GM23338 (cell line): ENCODE measurements at regions not wholly inside any gene's neighbourhood (a gene's known extent, or its start where the extent isn't known, plus 50 kb on each side); places are given as distances from the start of the nearest gene placed in this dataset.

ENCODE experiments used
- ATAC-seq: fragments of 200-7000 bp; cut with Tn5 transposase; 3 replicates; pipeline ENCODE4 v1.9.1; 2020
- DNase-seq: peaks from one replicate; pipeline ENCODE4 v3.0.0-alpha.2; 2015; ENCODE audit warnings: low spot score
- H2AFZ ChIP-seq: fragments of 200-600 bp; sonication (generic); 2 replicates; pipeline ENCODE4 v1.8.0; 2016; ENCODE audit warnings: antibody characterized with exemption, mild to moderate bottlenecking, moderate library complexity
- H3F3A ChIP-seq: fragments of 200-600 bp; sonication (generic); replicated peaks from 2 replicates; pipeline ENCODE4 v1.8.0; 2017; ENCODE audit warnings: antibody characterized with exemption, mixed run types, low read depth
- H3K27ac ChIP-seq: fragments of 200-600 bp; sonication (generic); 2 replicates; pipeline ENCODE4 v1.6.1; 2016; ENCODE audit warnings: low read depth
- H3K27me3 ChIP-seq: fragments of 200-600 bp; sonication (generic); 2 replicates; pipeline ENCODE4 v1.8.0; 2016; ENCODE audit warnings: mild to moderate bottlenecking, mixed run types, moderate library complexity; ENCODE audit not compliant: insufficient read depth
- H3K36me3 ChIP-seq: fragments of 200-600 bp; sonication (generic); 2 replicates; pipeline ENCODE4 v1.8.0; 2016; ENCODE audit warnings: mild to moderate bottlenecking; ENCODE audit not compliant: insufficient read depth
- H3K4me1 ChIP-seq: fragments of 200-600 bp; sonication (generic); 2 replicates; pipeline ENCODE4 v1.8.0; 2016; ENCODE audit warnings: mild to moderate bottlenecking, moderate library complexity; ENCODE audit not compliant: insufficient read depth
- H3K4me2 ChIP-seq: fragments of 200-600 bp; sonication (generic); 2 replicates; pipeline ENCODE4 v1.7.1; 2017; ENCODE audit warnings: mixed run types
- H3K4me3 ChIP-seq: fragments of 200-600 bp; sonication (generic); 2 replicates; pipeline ENCODE4 v1.6.1; 2016; ENCODE audit warnings: mixed run types
- H3K79me2 ChIP-seq: fragments of 200-600 bp; sonication (generic); replicated peaks from 2 replicates; pipeline ENCODE4 v1.8.0; 2017; ENCODE audit warnings: mild to moderate bottlenecking; ENCODE audit not compliant: insufficient read depth
- H3K9me2 ChIP-seq: fragments of 200-600 bp; sonication (generic); 2 replicates; pipeline ENCODE4 v1.8.0; 2017; ENCODE audit not compliant: insufficient read depth
- H4K20me1 ChIP-seq: fragments of 200-600 bp; sonication (generic); replicated peaks from 2 replicates; pipeline ENCODE4 v1.8.0; 2017; ENCODE audit warnings: mild to moderate bottlenecking; ENCODE audit not compliant: insufficient read depth
- H3K27ac Mint-ChIP-seq: 2 replicates; pipeline ENCODE4 v1.8.0; 2020; ENCODE audit warnings: inconsistent platforms, mild to moderate bottlenecking, moderate library complexity, mixed read lengths
- H3K27me3 Mint-ChIP-seq: 3 replicates; pipeline ENCODE4 v1.8.0; 2022; ENCODE audit warnings: low read depth, mild to moderate bottlenecking, moderate library complexity, mixed read lengths, inconsistent platforms; ENCODE audit not compliant: insufficient read depth, poor library complexity
- H3K36me3 Mint-ChIP-seq: 3 replicates; pipeline ENCODE4 v1.8.0; 2021; ENCODE audit warnings: low read depth, mild to moderate bottlenecking, inconsistent platforms, moderate library complexity, mixed read lengths
- H3K4me1 Mint-ChIP-seq: 3 replicates; pipeline ENCODE4 v1.8.0; 2020; ENCODE audit warnings: mild to moderate bottlenecking, inconsistent platforms, mixed read lengths
- H3K4me3 Mint-ChIP-seq: 3 replicates; pipeline ENCODE4 v1.8.0; 2021; ENCODE audit warnings: moderate library complexity, mild to moderate bottlenecking, inconsistent platforms, mixed read lengths
- H3K9me3 Mint-ChIP-seq: 3 replicates; pipeline ENCODE4 v1.8.0; 2020; ENCODE audit warnings: moderate library complexity, mild to moderate bottlenecking, inconsistent platforms, mixed read lengths
- EZH2 ChIP-seq: fragments of 200-600 bp; sonication (generic); IDR thresholded peaks from one replicate; pipeline ENCODE4 v1.8.0; 2017; ENCODE audit warnings: antibody characterized with exemption, mild to moderate bottlenecking, low read depth; ENCODE audit not compliant: unreplicated experiment
- EZH2phosphoT487 ChIP-seq: fragments of 200-600 bp; sonication (generic); IDR thresholded peaks from one replicate; pipeline ENCODE4 v1.8.1; 2018; ENCODE audit warnings: antibody characterized with exemption; ENCODE audit not compliant: unreplicated experiment
- JUNB ChIP-seq: IDR thresholded peaks from one replicate; pipeline ENCODE4 v1.6.1; 2016; ENCODE audit warnings: antibody characterized with exemption; ENCODE audit not compliant: unreplicated experiment
- NANOG ChIP-seq: IDR thresholded peaks from 2 replicates; pipeline ENCODE4 v1.6.1; 2016; ENCODE audit warnings: antibody characterized with exemption, borderline replicate concordance
- STAT1 ChIP-seq: IDR thresholded peaks from one replicate; pipeline ENCODE4 v1.6.1; 2016; ENCODE audit warnings: antibody characterized with exemption; ENCODE audit not compliant: unreplicated experiment
- ZNF114 ChIP-seq: fragments of 250-450 bp; sonication (Bioruptor Pico); IDR thresholded peaks from 2 replicates; pipeline ENCODE4 v1.5.0; 2020; ENCODE audit warnings: mild to moderate bottlenecking, moderate library complexity
- ZNF331 ChIP-seq: fragments of 250-450 bp; sonication (Bioruptor Pico); IDR thresholded peaks from 2 replicates; pipeline ENCODE4 v1.5.0; 2020; ENCODE audit warnings: low read depth, mild to moderate bottlenecking, moderate library complexity
- TF ChIP-seq, protein P1 (sequence below), 2 experiments: fragments of 200-600 bp in 1 of 2; sonication (generic) in 1 of 2; conservative IDR thresholded peaks; 2 replicates each; pipeline versions ENCODE4 v1.5.1 to v1.6.1; 2016 to 2017; ENCODE audit warnings: antibody characterized with exemption in 2 of 2, low read depth in 2 of 2, mild to moderate bottlenecking in 2 of 2, moderate library complexity in 1 of 2
- TF ChIP-seq, protein P2 (sequence below): fragments of 250-450 bp; sonication (Bioruptor Pico); IDR thresholded peaks from 2 replicates; pipeline ENCODE4 v1.5.0; 2020; ENCODE audit warnings: mild to moderate bottlenecking, moderate library complexity
- TF ChIP-seq, protein P3 (sequence below): IDR thresholded peaks from one replicate; pipeline ENCODE4 v1.6.1; 2018; ENCODE audit warnings: antibody characterized with exemption; ENCODE audit not compliant: unreplicated experiment

DNA sequence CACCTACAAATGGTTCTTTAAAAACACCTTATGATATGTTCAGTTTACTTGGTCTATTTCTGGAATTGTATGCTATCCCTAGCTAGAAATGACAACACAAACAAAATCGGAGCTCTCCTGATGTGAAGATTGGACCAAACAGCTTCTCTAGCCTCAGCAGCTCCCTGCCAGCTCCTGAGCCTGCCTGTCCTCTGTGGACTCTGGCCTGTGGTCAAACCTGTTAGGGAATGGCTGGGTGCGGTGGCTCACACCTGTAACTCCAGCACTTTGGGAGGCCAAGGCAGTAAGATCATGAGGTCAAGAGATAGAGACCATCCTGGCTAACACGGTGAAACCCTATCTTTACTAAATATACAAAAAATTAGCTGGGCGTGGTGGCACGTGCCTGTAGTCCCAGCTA, 195.3 kb downstream of the GAS1 start (continued):
- TF ChIP-seq, protein P1, sequence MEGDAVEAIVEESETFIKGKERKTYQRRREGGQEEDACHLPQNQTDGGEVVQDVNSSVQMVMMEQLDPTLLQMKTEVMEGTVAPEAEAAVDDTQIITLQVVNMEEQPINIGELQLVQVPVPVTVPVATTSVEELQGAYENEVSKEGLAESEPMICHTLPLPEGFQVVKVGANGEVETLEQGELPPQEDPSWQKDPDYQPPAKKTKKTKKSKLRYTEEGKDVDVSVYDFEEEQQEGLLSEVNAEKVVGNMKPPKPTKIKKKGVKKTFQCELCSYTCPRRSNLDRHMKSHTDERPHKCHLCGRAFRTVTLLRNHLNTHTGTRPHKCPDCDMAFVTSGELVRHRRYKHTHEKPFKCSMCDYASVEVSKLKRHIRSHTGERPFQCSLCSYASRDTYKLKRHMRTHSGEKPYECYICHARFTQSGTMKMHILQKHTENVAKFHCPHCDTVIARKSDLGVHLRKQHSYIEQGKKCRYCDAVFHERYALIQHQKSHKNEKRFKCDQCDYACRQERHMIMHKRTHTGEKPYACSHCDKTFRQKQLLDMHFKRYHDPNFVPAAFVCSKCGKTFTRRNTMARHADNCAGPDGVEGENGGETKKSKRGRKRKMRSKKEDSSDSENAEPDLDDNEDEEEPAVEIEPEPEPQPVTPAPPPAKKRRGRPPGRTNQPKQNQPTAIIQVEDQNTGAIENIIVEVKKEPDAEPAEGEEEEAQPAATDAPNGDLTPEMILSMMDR (conservative IDR thresholded peaks at IDR 0.05; ENCODE audit: low read depth in 2 of 2) = no peak
- TF ChIP-seq ZNF114 (CRISPR knock-in tag) (no peak), EZH2phosphoT487 (no peak), STAT1 (no peak), ZNF331 (CRISPR knock-in tag) (no peak)

DNA sequence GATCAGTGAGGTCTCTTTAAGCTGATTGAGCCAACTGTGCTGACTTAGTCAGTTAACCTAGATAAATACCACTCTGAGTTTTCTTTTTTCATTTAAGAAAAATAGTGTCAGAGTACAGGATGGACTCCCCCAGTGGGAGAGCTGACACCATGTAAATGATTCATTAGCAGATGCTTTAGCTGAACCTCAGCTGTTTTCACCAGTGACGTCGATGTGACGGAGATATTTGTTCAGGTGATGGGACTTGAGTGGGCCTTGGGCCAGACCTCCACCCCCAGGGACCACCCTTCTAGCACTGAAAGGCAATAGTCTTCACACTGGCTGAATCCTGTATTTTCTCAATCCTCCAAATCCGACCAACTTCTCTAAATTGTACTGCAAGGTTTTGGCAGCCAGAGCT, 196.1 kb downstream of the GAS1 start:
- no peaks in the 10 kb centered on the region for H3K27me3 ChIP-seq
- H3K27ac ChIP-seq = no peak overlapping the region
- Mint-ChIP-seq H3K9me3 (no peaks in the 10 kb centered on the region), H3K27ac (no peak overlapping the region), H3K27me3 (peaks cover 3% of the 10 kb centered on the region), H3K4me3 (no peak overlapping the region), H3K4me1 (no peaks in the 10 kb centered on the region), H3K36me3 (no peaks in the 10 kb centered on the region; the same call in 2 of the 3 replicates)
- no peaks in the 10 kb centered on the region for H4K20me1 ChIP-seq
- H3K4me2 ChIP-seq = no peak overlapping the region
- H3K4me3 ChIP-seq = no peak overlapping the region
- H3K36me3 ChIP-seq = no peaks in the 10 kb centered on the region
- H3K9me2 ChIP-seq = peaks cover 5% of the 10 kb centered on the region; the same call in 1 of the 2 replicates
- ATAC-seq (no peak), DNase-seq (no peak)
- no peaks in the 10 kb centered on the region for H3F3A ChIP-seq
- no peaks in the 10 kb centered on the region for H3K79me2 ChIP-seq
- no peaks in the 10 kb centered on the region for H3K4me1 ChIP-seq
- H2AFZ ChIP-seq = no peak overlapping the region
- TF ChIP-seq, protein P1 (conservative IDR thresholded peaks at IDR 0.05; ENCODE audit: low read depth in 2 of 2) = no peak
- TF ChIP-seq ZNF331 (CRISPR knock-in tag) (no peak), EZH2 (no peak), NANOG (no peak), ZNF114 (CRISPR knock-in tag) (no peak), EZH2phosphoT487 (no peak), JUNB (no peak), STAT1 (no peak)
- TF ChIP-seq, protein P2, sequence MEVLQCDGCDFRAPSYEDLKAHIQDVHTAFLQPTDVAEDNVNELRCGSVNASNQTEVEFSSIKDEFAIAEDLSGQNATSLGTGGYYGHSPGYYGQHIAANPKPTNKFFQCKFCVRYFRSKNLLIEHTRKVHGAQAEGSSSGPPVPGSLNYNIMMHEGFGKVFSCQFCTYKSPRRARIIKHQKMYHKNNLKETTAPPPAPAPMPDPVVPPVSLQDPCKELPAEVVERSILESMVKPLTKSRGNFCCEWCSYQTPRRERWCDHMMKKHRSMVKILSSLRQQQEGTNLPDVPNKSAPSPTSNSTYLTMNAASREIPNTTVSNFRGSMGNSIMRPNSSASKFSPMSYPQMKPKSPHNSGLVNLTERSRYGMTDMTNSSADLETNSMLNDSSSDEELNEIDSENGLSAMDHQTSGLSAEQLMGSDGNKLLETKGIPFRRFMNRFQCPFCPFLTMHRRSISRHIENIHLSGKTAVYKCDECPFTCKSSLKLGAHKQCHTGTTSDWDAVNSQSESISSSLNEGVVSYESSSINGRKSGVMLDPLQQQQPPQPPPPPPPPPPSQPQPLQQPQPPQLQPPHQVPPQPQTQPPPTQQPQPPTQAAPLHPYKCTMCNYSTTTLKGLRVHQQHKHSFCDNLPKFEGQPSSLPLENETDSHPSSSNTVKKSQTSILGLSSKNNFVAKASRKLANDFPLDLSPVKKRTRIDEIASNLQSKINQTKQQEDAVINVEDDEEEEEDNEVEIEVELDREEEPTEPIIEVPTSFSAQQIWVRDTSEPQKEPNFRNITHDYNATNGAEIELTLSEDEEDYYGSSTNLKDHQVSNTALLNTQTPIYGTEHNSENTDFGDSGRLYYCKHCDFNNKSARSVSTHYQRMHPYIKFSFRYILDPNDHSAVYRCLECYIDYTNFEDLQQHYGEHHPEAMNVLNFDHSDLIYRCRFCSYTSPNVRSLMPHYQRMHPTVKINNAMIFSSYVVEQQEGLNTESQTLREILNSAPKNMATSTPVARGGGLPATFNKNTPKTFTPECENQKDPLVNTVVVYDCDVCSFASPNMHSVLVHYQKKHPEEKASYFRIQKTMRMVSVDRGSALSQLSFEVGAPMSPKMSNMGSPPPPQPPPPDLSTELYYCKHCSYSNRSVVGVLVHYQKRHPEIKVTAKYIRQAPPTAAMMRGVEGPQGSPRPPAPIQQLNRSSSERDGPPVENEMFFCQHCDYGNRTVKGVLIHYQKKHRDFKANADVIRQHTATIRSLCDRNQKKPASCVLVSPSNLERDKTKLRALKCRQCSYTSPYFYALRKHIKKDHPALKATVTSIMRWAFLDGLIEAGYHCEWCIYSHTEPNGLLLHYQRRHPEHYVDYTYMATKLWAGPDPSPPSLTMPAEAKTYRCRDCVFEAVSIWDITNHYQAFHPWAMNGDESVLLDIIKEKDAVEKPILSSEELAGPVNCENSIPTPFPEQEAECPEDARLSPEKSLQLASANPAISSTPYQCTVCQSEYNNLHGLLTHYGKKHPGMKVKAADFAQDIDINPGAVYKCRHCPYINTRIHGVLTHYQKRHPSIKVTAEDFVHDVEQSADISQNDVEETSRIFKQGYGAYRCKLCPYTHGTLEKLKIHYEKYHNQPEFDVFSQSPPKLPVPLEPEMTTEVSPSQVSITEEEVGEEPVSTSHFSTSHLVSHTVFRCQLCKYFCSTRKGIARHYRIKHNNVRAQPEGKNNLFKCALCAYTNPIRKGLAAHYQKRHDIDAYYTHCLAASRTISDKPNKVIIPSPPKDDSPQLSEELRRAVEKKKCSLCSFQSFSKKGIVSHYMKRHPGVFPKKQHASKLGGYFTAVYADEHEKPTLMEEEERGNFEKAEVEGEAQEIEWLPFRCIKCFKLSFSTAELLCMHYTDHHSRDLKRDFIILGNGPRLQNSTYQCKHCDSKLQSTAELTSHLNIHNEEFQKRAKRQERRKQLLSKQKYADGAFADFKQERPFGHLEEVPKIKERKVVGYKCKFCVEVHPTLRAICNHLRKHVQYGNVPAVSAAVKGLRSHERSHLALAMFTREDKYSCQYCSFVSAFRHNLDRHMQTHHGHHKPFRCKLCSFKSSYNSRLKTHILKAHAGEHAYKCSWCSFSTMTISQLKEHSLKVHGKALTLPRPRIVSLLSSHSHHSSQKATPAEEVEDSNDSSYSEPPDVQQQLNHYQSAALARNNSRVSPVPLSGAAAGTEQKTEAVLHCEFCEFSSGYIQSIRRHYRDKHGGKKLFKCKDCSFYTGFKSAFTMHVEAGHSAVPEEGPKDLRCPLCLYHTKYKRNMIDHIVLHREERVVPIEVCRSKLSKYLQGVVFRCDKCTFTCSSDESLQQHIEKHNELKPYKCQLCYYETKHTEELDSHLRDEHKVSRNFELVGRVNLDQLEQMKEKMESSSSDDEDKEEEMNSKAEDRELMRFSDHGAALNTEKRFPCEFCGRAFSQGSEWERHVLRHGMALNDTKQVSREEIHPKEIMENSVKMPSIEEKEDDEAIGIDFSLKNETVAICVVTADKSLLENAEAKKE (CRISPR knock-in tag) = no peak
- TF ChIP-seq, protein P3, sequence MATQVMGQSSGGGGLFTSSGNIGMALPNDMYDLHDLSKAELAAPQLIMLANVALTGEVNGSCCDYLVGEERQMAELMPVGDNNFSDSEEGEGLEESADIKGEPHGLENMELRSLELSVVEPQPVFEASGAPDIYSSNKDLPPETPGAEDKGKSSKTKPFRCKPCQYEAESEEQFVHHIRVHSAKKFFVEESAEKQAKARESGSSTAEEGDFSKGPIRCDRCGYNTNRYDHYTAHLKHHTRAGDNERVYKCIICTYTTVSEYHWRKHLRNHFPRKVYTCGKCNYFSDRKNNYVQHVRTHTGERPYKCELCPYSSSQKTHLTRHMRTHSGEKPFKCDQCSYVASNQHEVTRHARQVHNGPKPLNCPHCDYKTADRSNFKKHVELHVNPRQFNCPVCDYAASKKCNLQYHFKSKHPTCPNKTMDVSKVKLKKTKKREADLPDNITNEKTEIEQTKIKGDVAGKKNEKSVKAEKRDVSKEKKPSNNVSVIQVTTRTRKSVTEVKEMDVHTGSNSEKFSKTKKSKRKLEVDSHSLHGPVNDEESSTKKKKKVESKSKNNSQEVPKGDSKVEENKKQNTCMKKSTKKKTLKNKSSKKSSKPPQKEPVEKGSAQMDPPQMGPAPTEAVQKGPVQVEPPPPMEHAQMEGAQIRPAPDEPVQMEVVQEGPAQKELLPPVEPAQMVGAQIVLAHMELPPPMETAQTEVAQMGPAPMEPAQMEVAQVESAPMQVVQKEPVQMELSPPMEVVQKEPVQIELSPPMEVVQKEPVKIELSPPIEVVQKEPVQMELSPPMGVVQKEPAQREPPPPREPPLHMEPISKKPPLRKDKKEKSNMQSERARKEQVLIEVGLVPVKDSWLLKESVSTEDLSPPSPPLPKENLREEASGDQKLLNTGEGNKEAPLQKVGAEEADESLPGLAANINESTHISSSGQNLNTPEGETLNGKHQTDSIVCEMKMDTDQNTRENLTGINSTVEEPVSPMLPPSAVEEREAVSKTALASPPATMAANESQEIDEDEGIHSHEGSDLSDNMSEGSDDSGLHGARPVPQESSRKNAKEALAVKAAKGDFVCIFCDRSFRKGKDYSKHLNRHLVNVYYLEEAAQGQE = no peak
